Astrocyte (in vitro differentiated cells and primary cell): ENCODE measurements at regions not wholly inside any gene's neighbourhood (a gene's known extent, or its start where the extent isn't known, plus 50 kb on each side); places are given as distances from the start of the nearest gene placed in this dataset.
"Not testable (repeated sequence)": the region's sequence is repeated elsewhere in the genome, so short reads cannot be mapped to it uniquely, and the experiment has no call there.

ENCODE experiments used
- EZH2 ChIP-seq: IDR thresholded peaks from 2 replicates; pipeline ENCODE4 v1.6.1; 2012; ENCODE audit warnings: mild to moderate bottlenecking, low read length, inconsistent platforms; ENCODE audit not compliant: insufficient read depth
- TF ChIP-seq, protein P1 (sequence below): IDR thresholded peaks from 2 replicates; pipeline ENCODE4 v1.5.1; 2011; ENCODE audit warnings: low read depth, mild to moderate bottlenecking, inconsistent platforms, low read length, moderate library complexity; ENCODE audit not compliant: insufficient read depth

DNA sequence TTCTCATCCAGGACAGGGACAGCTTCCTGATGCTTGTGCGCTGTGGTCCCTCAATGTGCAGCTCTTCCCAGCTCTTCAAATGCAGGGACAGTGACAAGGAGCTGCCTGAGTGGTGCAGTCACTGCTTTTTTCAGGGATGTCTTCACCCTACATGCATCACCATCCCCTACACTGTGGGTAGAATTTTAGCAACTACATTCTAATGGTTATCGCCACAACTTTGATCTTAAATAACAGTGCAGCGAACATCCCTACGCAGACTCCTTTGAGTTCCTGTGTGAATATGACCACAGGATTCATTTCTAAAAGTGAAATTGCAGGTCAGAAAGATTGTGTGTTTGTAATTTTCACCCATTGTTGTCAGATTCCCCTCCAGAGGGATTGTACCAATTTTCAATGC is 90.9 kb downstream of the GGTLC2 start:
- TF ChIP-seq, protein P1, sequence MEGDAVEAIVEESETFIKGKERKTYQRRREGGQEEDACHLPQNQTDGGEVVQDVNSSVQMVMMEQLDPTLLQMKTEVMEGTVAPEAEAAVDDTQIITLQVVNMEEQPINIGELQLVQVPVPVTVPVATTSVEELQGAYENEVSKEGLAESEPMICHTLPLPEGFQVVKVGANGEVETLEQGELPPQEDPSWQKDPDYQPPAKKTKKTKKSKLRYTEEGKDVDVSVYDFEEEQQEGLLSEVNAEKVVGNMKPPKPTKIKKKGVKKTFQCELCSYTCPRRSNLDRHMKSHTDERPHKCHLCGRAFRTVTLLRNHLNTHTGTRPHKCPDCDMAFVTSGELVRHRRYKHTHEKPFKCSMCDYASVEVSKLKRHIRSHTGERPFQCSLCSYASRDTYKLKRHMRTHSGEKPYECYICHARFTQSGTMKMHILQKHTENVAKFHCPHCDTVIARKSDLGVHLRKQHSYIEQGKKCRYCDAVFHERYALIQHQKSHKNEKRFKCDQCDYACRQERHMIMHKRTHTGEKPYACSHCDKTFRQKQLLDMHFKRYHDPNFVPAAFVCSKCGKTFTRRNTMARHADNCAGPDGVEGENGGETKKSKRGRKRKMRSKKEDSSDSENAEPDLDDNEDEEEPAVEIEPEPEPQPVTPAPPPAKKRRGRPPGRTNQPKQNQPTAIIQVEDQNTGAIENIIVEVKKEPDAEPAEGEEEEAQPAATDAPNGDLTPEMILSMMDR: not testable (repeated sequence)
- TF ChIP-seq EZH2: not testable (repeated sequence)
